ENCODE measurements at regions not wholly inside any gene's neighbourhood (a gene's known extent, or its start where the extent isn't known, plus 50 kb on each side); places are given as distances from the start of the nearest gene placed in this dataset.

GRCh38 chr1:181910905-181911304 is 150.6 kb downstream of the ZNF648 start:
- DNase-seq (ENCODE audit: low spot score): no peak
- TF ChIP-seq CTCF (IDR thresholded peaks at IDR 0.05; ENCODE audit: borderline replicate concordance, control extremely low read depth, extremely low read depth, insufficient read depth, missing control alignments): no peak
- in situ Hi-C loops (cut with MboI; ENCODE audit: low sequenced_read_pairs, unreplicated experiment): no loop called here

GRCh38 chr1:181909010-181909409 is 152.5 kb downstream of the ZNF648 start:
- in situ Hi-C loops (cut with MboI; ENCODE audit: low sequenced_read_pairs, unreplicated experiment): no loop called here
- no peak for TF ChIP-seq CTCF (IDR thresholded peaks at IDR 0.05; ENCODE audit: borderline replicate concordance, control extremely low read depth, extremely low read depth, insufficient read depth, missing control alignments)
- no peak for DNase-seq (ENCODE audit: low spot score)

GRCh38 chr1:181906631-181907030 is 154.9 kb downstream of the ZNF648 start:
- in situ Hi-C loops (cut with MboI; ENCODE audit: low sequenced_read_pairs, unreplicated experiment): no loop called here
- DNase-seq (ENCODE audit: low spot score): no peak
- no peak for TF ChIP-seq CTCF (IDR thresholded peaks at IDR 0.05; ENCODE audit: borderline replicate concordance, control extremely low read depth, extremely low read depth, insufficient read depth, missing control alignments)

- in situ Hi-C loops (cut with MboI; ENCODE audit: low sequenced_read_pairs, unreplicated experiment): no loop called here
- no peak for DNase-seq (ENCODE audit: low spot score)
- TF ChIP-seq CTCF (IDR thresholded peaks at IDR 0.05; ENCODE audit: borderline replicate concordance, control extremely low read depth, extremely low read depth, insufficient read depth, missing control alignments): no peak
These were observed 155.4 kb downstream of the ZNF648 start for GRCh38 chr1:181905944-181906597.

- no peak for TF ChIP-seq CTCF (IDR thresholded peaks at IDR 0.05; ENCODE audit: borderline replicate concordance, control extremely low read depth, extremely low read depth, insufficient read depth, missing control alignments)
- DNase-seq (ENCODE audit: low spot score): no peak
- in situ Hi-C loops (cut with MboI; ENCODE audit: low sequenced_read_pairs, unreplicated experiment): no loop called here
These were observed 162.7 kb downstream of the ZNF648 start for GRCh38 chr1:181898773-181899172.

- in situ Hi-C loops (cut with MboI; ENCODE audit: low sequenced_read_pairs, unreplicated experiment): no loop called here
- TF ChIP-seq CTCF (IDR thresholded peaks at IDR 0.05; ENCODE audit: borderline replicate concordance, control extremely low read depth, extremely low read depth, insufficient read depth, missing control alignments): no peak
- DNase-seq (ENCODE audit: low spot score): no peak
These were observed 164.7 kb downstream of the ZNF648 start for GRCh38 chr1:181896824-181897223.

Measured in GM13976 (cell line).